Fibroblast of villous mesenchyme (primary cell): ENCODE measurements at regions not wholly inside any gene's neighbourhood (a gene's known extent, or its start where the extent isn't known, plus 50 kb on each side); places are given as distances from the start of the nearest gene placed in this dataset.
"Not testable (repeated sequence)": the region's sequence is repeated elsewhere in the genome, so short reads cannot be mapped to it uniquely, and the experiment has no call there.

Experiments
- DNase-seq: peaks from one replicate; pipeline ENCODE4 v3.0.0-alpha.2; 2010; ENCODE audit warnings: low read depth
- H3K4me3 ChIP-seq: 2 replicates; pipeline ENCODE4 v1.5.1; 2011; ENCODE audit warnings: low read depth, mild to moderate bottlenecking, low read length
- TF ChIP-seq, protein P1 (sequence below): IDR thresholded peaks from 2 replicates; pipeline ENCODE4 v1.5.1; 2012; ENCODE audit warnings: low read depth, mild to moderate bottlenecking, low read length; ENCODE audit not compliant: insufficient read depth

DNA sequence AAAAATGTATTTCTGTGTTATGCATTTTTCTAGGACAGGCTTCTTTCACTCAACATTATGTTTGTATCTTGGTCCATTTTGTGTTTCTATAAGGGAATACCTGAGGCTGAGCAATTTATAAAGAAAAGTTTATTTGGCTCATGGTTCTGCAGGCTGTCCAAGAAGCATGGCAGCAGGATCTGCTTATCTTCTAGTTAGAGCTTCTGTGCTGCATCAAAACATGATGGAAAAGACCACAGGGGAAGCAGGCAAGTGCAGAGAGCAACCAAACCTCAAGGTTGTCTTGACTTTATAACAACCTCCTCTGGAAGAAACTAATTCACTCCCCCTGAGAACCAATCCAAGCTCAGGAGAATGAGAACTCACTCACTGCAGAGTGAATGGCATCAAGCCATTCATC is 1601.0 kb upstream of the NUDT12 start:
- no peak for DNase-seq
- TF ChIP-seq, protein P1, sequence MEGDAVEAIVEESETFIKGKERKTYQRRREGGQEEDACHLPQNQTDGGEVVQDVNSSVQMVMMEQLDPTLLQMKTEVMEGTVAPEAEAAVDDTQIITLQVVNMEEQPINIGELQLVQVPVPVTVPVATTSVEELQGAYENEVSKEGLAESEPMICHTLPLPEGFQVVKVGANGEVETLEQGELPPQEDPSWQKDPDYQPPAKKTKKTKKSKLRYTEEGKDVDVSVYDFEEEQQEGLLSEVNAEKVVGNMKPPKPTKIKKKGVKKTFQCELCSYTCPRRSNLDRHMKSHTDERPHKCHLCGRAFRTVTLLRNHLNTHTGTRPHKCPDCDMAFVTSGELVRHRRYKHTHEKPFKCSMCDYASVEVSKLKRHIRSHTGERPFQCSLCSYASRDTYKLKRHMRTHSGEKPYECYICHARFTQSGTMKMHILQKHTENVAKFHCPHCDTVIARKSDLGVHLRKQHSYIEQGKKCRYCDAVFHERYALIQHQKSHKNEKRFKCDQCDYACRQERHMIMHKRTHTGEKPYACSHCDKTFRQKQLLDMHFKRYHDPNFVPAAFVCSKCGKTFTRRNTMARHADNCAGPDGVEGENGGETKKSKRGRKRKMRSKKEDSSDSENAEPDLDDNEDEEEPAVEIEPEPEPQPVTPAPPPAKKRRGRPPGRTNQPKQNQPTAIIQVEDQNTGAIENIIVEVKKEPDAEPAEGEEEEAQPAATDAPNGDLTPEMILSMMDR, result no peak
- H3K4me3 ChIP-seq, result no peak overlapping the region

DNA sequence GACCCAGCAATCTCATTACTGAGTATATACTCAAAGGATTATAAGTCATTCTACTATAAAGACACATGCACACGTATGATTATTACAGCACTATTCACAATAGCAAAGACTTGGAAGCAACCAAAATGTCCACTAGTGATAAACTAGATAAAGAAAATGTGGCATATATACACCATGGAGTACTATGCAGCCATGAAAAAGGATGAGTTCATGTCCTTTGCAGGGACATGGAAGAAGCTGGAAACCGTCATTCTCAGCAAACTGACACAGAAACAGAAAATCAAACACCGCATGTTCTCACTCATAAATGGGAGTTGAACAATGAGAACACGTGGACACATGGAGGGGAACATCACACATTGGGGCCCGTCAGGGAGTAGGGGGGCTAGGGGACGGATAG is 1600.0 kb upstream of the NUDT12 start:
- not testable (repeated sequence) for H3K4me3 ChIP-seq, DNase-seq

DNA sequence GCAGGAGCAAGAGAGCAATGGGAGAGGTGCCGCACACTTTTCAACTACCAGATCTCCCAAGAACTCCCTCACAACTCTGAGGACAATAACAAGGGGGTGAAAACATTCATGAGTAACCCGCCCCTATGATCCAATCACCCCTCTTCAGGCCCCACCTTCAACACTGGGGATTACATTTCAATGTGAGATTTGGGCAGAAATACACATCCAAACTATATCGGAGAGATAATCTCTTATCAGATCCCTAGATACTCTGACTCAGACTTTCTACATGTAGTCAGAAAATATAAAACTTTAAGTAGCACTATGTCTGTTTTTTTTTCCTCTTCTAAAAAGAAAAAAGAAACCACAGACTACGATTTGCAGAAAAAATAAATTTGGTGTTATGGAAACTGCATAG is 1595.9 kb upstream of the NUDT12 start:
- TF ChIP-seq, protein P1, result no peak
- no peak overlapping the region for H3K4me3 ChIP-seq
- DNase-seq, result no peak

DNA sequence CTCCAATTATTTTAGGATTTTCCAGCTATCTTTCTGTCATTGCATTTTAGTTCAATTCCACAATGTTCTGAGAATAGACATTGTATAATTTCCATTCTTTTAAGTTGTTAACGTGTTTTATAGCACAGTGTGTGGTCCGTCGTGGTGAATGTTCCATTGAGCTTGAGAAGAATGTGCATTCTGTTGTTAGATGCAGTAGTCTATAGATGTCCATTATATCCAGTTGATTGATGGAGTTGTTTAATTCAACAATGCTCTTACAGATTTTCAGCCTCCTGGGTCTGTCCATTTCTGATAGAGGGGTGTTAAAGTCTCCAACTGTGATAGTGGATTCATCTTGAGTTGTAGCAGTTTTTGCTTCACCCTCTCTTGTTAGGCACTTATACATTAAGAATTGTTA is 1587.7 kb upstream of the NUDT12 start:
- H3K4me3 ChIP-seq, result no peak overlapping the region
- TF ChIP-seq, protein P1, result no peak
- no peak for DNase-seq

DNA sequence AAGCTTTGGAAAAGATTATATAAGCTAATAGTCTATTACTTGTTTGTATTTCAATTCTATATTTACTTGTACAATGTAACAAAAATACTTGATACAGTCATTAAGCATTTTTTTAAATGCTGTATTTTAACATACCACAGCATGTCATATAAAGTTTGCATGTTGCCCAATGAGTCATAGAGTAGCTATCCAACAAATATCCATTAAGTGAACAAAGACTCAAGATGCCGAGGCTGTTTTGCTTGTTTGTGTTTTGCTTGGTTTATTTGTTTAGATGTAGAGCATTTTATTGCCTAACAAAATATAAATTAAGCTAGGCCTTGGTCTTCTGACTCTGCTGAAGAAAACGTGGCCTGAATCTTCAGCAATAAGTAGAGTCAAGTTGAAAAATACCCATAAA is 1584.3 kb upstream of the NUDT12 start:
- TF ChIP-seq, protein P1, result no peak
- DNase-seq, result peak; percentile 19
- no peak overlapping the region for H3K4me3 ChIP-seq

DNA sequence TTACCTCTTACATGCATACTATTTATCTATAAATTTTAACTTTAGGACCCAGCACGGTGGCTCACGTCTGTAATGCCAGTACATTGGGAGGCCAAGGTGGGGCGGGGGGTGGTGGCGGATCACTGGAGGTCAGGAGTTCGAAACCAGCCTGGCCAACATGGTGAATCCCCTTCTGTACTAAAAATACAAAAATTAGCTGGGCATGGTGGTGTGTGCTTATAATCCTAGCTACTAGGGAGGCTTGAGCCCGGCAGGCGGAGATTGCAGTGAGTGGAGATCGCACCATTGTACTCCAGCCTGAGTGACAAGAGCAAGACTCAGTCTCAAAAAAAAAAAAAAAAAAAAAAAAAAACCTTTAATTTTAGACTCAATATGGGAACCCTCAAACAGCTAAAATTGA is 1582.6 kb upstream of the NUDT12 start:
- TF ChIP-seq, protein P1, result no peak
- DNase-seq, result no peak
- H3K4me3 ChIP-seq, result no peak overlapping the region

DNA sequence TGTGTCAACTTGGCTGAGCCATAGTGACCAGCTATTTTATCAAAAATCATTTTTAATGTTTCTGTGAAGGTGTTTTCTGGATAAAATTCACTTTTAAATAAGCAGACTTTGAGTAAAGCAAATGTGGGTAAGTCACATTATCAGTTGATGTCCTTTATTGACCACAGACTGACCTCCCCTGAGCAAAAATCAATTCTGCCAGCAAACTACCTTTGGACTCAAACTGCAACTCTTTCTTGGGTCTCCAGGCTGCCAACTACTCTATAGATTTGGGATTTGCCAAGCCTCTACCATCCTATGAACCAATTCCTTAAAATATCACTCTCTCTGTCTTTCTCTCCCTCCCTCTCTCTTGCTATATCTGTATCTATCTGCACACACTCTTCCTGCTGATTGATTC is 1571.7 kb upstream of the NUDT12 start:
- DNase-seq, result no peak
- TF ChIP-seq, protein P1, result no peak
- no peak overlapping the region for H3K4me3 ChIP-seq

DNA sequence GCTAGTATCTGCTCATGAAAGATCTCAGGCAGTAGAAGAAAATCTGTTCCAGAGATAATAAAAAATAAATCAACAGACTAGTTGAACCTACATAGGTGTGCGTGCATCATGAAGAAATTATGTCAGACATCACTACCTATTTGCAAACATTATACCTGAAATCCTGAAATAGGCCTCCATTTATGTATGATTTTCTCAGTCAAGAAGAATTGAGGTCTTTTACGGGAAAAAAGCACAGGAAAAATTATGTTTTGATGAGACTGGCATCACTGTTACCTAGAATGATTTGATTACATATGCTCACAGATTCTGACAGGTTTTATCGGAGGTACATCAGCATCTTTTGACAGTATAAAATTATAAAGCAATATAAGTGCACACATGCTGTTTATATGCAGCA is 1570.5 kb upstream of the NUDT12 start:
- DNase-seq, result no peak
- TF ChIP-seq, protein P1, result no peak
- no peak overlapping the region for H3K4me3 ChIP-seq
